GM23248 (cell line): ENCODE measurements at regions not wholly inside any gene's neighbourhood (a gene's known extent, or its start where the extent isn't known, plus 50 kb on each side); places are given as distances from the start of the nearest gene placed in this dataset.
A peak's percentile ranks its signal among the peaks of the same experiment; 100 is the strongest.
"Not testable (repeated sequence)": the region's sequence is repeated elsewhere in the genome, so short reads cannot be mapped to it uniquely, and the experiment has no call there.

ENCODE experiments used
- DNase-seq: peaks from one replicate; pipeline ENCODE4 v3.0.0-alpha.2; 2015
- H2AFZ ChIP-seq: fragments of 200-600 bp; sonication (generic); 2 replicates; pipeline ENCODE4 v1.6.1; 2016; ENCODE audit warnings: antibody characterized with exemption
- H3F3A ChIP-seq: fragments of 200-600 bp; sonication (generic); 2 replicates; pipeline ENCODE4 v1.6.1; 2016; ENCODE audit warnings: mild to moderate bottlenecking, antibody characterized with exemption, mixed run types; ENCODE audit not compliant: insufficient read depth
- H3K27ac ChIP-seq: fragments of 200-600 bp; sonication (generic); 2 replicates; pipeline ENCODE4 v1.5.1; 2016; ENCODE audit warnings: mild to moderate bottlenecking
- H3K27me3 ChIP-seq: fragments of 200-600 bp; sonication (generic); replicated peaks from 2 replicates; pipeline ENCODE4 v1.6.1; 2016; ENCODE audit warnings: mild to moderate bottlenecking; ENCODE audit not compliant: insufficient read depth
- H3K36me3 ChIP-seq: fragments of 200-600 bp; sonication (generic); 2 replicates; pipeline ENCODE4 v1.6.1; 2016; ENCODE audit warnings: low read depth, mild to moderate bottlenecking
- H3K4me1 ChIP-seq: fragments of 200-600 bp; sonication (generic); 2 replicates; pipeline ENCODE4 v1.6.1; 2016; ENCODE audit warnings: mild to moderate bottlenecking; ENCODE audit not compliant: insufficient read depth
- H3K4me2 ChIP-seq: fragments of 200-600 bp; sonication (generic); one replicate; pipeline ENCODE4 v1.6.1; 2016; ENCODE audit warnings: mild to moderate bottlenecking; ENCODE audit not compliant: unreplicated experiment
- H3K4me3 ChIP-seq: fragments of 200-600 bp; sonication (generic); 2 replicates; pipeline ENCODE4 v1.5.1; 2016; ENCODE audit warnings: mild to moderate bottlenecking
- H3K79me2 ChIP-seq: fragments of 200-600 bp; sonication (generic); 2 replicates; pipeline ENCODE4 v1.6.1; 2016; ENCODE audit warnings: mild to moderate bottlenecking; ENCODE audit not compliant: insufficient read depth
- H3K9ac ChIP-seq: fragments of 200-600 bp; sonication (generic); 2 replicates; pipeline ENCODE4 v1.6.1; 2016; ENCODE audit warnings: mild to moderate bottlenecking
- H3K9me2 ChIP-seq: fragments of 200-600 bp; sonication (generic); 2 replicates; pipeline ENCODE4 v1.6.1; 2016; ENCODE audit warnings: mixed run types, mild to moderate bottlenecking, moderate library complexity; ENCODE audit not compliant: insufficient read depth
- H3K9me3 ChIP-seq: fragments of 200-600 bp; sonication (generic); one replicate; pipeline ENCODE4 v1.6.1; 2017; ENCODE audit warnings: low read depth
- H4K20me1 ChIP-seq: fragments of 200-600 bp; sonication (generic); 2 replicates; pipeline ENCODE4 v1.6.0; 2016; ENCODE audit not compliant: insufficient read depth
- EZH2 ChIP-seq: fragments of 200-600 bp; sonication (generic); IDR thresholded peaks from 2 replicates; pipeline ENCODE4 v1.6.1; 2018; ENCODE audit warnings: antibody characterized with exemption, mild to moderate bottlenecking; ENCODE audit not compliant: insufficient read depth, poor library complexity, severe bottlenecking
- EZH2phosphoT487 ChIP-seq: fragments of 200-600 bp; sonication (generic); IDR thresholded peaks from 2 replicates; pipeline ENCODE4 v1.6.1; 2018; ENCODE audit warnings: antibody characterized with exemption, moderate library complexity, mild to moderate bottlenecking, low read depth; ENCODE audit not compliant: insufficient read depth
- WGBS, 2 experiments: methylation state at CpG; one replicate each; pipeline ENCODE4 v1.1.6; 2015 to 2017; ENCODE audit warnings: low lambda C conversion rate in 2 of 2, low coverage in 1 of 2; ENCODE audit errors: missing lambda C conversion rate in 2 of 2; 5-methylcytosine and 5-hydroxymethylcytosine counted together
- in situ Hi-C: fragments of 300-500 bp; cut with MboI; formaldehyde crosslinking; loops from 2 replicates; pipeline ENCODE4 v1.15.0; 2020

DNA sequence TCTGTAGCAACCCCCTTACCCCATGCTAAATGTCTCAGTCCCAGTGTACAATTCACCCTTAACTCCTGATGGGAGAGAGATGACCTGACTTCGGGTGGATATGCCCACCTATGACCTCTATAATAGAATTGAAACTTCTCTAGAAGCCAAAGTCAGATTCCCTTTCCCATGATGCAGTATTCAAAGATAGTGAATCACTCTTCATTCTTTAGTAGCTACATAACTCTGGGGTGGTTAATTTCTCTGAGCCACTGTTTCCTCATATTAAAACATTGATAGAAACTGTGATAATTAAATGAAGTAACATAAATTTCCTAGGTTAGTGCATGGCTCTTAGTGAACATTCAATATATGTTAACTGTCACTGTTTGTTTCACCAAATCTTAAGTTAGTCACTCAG, 500.4 kb downstream of the COL12A1 start:
- H3K27ac ChIP-seq = no peak overlapping the region
- H3K9ac ChIP-seq = no peak overlapping the region
- H3K36me3 ChIP-seq = no peaks in the 10 kb centered on the region
- no peaks in the 10 kb centered on the region for H3K79me2 ChIP-seq
- in situ Hi-C loops = no loop called here
- H4K20me1 ChIP-seq = no peaks in the 10 kb centered on the region
- no peak overlapping the region for H2AFZ ChIP-seq
- peaks cover 5% of the 10 kb centered on the region; the same call in 1 of the 2 replicates for H3F3A ChIP-seq
- 20 to 30% methylated on average over 1 of the region's 1 CpG for WGBS, 2 experiments
- H3K4me1 ChIP-seq = peaks cover 8% of the 10 kb centered on the region
- peak; percentile 40 for DNase-seq
- no peaks in the 10 kb centered on the region for H3K27me3 ChIP-seq
- H3K4me3 ChIP-seq = no peak overlapping the region
- H3K4me2 ChIP-seq = no peak overlapping the region
- TF ChIP-seq EZH2phosphoT487 (no peak), EZH2 (no peak)
- H3K9me3 ChIP-seq = no peaks in the 10 kb centered on the region
- H3K9me2 ChIP-seq = no peaks in the 10 kb centered on the region; the same call in 1 of the 2 replicates

DNA sequence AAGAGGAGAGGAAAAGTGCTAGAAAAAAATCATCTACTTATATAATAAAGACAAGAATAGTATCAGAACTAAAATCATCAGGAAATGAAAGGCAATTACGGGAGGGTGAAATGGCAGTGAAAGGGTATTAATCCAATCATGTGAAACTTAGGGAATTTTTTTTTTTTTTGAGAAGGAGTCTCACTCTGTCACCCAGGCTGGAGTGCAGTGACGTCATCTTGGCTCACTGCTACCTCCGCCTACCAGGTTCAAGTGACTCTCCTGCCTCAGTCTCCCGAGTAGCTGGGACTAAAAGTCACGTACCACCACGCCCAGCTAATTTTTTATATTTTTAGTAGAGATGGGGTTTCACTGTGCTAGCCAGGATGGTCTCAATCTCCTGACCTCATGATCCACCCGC, 501.3 kb downstream of the COL12A1 start:
- H3K4me1 ChIP-seq, H3K27me3 ChIP-seq, H3K9me2 ChIP-seq, H3K27ac ChIP-seq, H3K36me3 ChIP-seq, H3K4me2 ChIP-seq, H3K9me3 ChIP-seq, H3F3A ChIP-seq, DNase-seq, H3K79me2 ChIP-seq, H4K20me1 ChIP-seq, in situ Hi-C loops, H3K9ac ChIP-seq, H2AFZ ChIP-seq, H3K4me3 ChIP-seq: not testable (repeated sequence)
- WGBS, 2 experiments = 88 to 94% methylated on average over 7 of the region's 7 CpGs

DNA sequence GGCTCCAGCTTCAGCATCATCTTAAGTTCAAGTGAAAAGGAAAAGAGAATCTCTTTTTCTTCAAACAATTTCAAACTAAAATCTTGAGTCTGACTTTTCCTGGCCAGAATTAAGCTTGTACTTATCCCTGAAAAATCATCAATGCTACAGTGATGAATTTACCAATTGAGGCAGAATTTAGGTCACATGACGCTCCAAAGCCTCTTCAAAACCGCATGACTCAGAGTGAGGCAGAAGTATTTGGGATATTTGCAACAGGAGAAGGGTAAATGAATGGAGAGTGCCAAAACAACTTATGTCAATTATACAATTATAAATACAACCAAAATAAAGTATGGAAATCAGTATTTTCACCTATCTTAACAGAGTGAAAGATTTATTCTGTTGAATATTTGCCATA, 515.5 kb downstream of the COL12A1 start:
- H3F3A ChIP-seq = no peaks in the 10 kb centered on the region
- H3K27me3 ChIP-seq = no peaks in the 10 kb centered on the region
- no peaks in the 10 kb centered on the region for H4K20me1 ChIP-seq
- H3K36me3 ChIP-seq = no peaks in the 10 kb centered on the region
- no peaks in the 10 kb centered on the region for H3K9me3 ChIP-seq
- H3K9ac ChIP-seq = no peak overlapping the region
- no peak for DNase-seq
- H3K9me2 ChIP-seq = 0 out of 2 replicates have a peak, but pooled peaks cover 3% of the 10 kb centered on the region
- H2AFZ ChIP-seq = no peak overlapping the region
- no peak overlapping the region for H3K27ac ChIP-seq
- no peaks in the 10 kb centered on the region for H3K4me1 ChIP-seq
- WGBS, 2 experiments = 91 to 95% methylated on average over 2 of the region's 2 CpGs
- no peaks in the 10 kb centered on the region for H3K79me2 ChIP-seq
- in situ Hi-C loops = no loop called here
- TF ChIP-seq EZH2 (no peak), EZH2phosphoT487 (no peak)
- no peak overlapping the region for H3K4me3 ChIP-seq
- H3K4me2 ChIP-seq = no peak overlapping the region

DNA sequence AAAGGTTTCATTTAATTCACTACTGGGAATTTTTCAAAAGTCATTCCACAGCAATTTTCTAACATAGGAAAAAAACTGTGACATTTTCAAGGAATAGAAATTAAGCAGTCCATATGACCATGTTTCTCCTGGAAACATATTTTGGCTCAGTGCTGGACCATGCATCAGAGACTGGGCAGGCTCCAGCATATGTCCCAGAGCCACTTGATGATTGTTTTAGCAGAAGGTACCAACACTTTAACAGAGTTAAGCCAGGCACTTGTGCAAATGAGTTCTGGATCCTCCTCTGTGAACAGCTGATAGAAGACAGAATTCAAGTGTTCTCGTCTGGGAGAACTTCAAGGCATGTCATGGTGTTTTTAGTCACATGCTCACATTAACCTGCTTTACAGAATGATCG, 516.3 kb downstream of the COL12A1 start:
- in situ Hi-C loops = no loop called here
- Histone ChIP-seq H2AFZ (no peak overlapping the region), H3F3A (no peaks in the 10 kb centered on the region), H3K36me3 (no peaks in the 10 kb centered on the region), H4K20me1 (no peaks in the 10 kb centered on the region), H3K27me3 (no peaks in the 10 kb centered on the region), H3K4me1 (no peaks in the 10 kb centered on the region), H3K4me3 (no peak overlapping the region), H3K9me2 (0 out of 2 replicates have a peak, but pooled peaks cover 3% of the 10 kb centered on the region), H3K9ac (no peak overlapping the region), H3K27ac (no peak overlapping the region), H3K9me3 (no peaks in the 10 kb centered on the region), H3K4me2 (no peak overlapping the region), H3K79me2 (no peaks in the 10 kb centered on the region)
- 47 to 58% methylated on average over 2 of the region's 2 CpGs for WGBS, 2 experiments
- TF ChIP-seq EZH2phosphoT487 = no peak
- TF ChIP-seq EZH2 = no peak
- DNase-seq = no peak

DNA sequence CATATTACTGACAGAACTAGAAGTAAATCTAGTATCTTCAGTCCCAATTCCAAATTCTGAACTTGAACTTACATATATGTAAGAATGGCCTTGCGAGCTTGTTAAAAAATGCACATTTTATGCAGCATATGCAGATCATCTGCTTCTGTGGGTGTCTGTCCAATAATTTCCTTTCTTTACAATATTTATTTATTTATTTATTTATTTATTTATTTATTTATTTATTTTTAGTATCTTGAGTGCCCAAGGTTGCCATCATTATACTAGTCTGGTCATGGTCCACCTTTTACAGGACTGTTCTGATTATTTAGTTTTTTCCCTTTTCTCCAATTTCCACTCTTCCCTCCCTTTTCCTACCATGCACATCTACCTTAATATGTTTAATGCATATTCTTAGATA, 528.4 kb downstream of the COL12A1 start:
- Histone ChIP-seq H3F3A (peaks cover 7% of the 10 kb centered on the region), H3K79me2 (no peaks in the 10 kb centered on the region), H4K20me1 (no peaks in the 10 kb centered on the region), H3K4me3 (no peak overlapping the region), H3K4me1 (peaks cover 5% of the 10 kb centered on the region), H3K36me3 (no peaks in the 10 kb centered on the region), H3K9me3 (no peaks in the 10 kb centered on the region), H3K27ac (no peak overlapping the region), H2AFZ (no peak overlapping the region), H3K9me2 (no peaks in the 10 kb centered on the region), H3K4me2 (no peak overlapping the region), H3K27me3 (no peaks in the 10 kb centered on the region), H3K9ac (no peak overlapping the region)
- DNase-seq = no peak
- TF ChIP-seq EZH2phosphoT487 = no peak
- TF ChIP-seq EZH2 = no peak
- 38 to 47% methylated on average over 1 of the region's 1 CpG for WGBS, 2 experiments
- in situ Hi-C loops = no loop called here
